Astrocyte (in vitro differentiated cells and primary cell): ENCODE measurements at regions not wholly inside any gene's neighbourhood (a gene's known extent, or its start where the extent isn't known, plus 50 kb on each side); places are given as distances from the start of the nearest gene placed in this dataset.

ENCODE experiments used
- DNase-seq: peaks from one replicate; pipeline ENCODE4 v3.0.0-alpha.2; 2010; ENCODE audit warnings: low read depth
- FAIRE-seq: peaks from 2 replicates; lab custom pipeline; 2011; peaks lifted over from hg19 to GRCh38; lab: Jason Lieb, UNC
- H2AFZ ChIP-seq: 2 replicates; pipeline ENCODE4 v1.6.0; 2012; ENCODE audit warnings: low read depth, low read length, inconsistent platforms
- H3K27ac ChIP-seq: 2 replicates; pipeline ENCODE4 v1.5.1; 2011; ENCODE audit warnings: low read depth, low read length, inconsistent platforms
- H3K27me3 ChIP-seq: 2 replicates; pipeline ENCODE4 v1.6.0; 2011; ENCODE audit warnings: low read length, inconsistent platforms; ENCODE audit not compliant: insufficient read depth
- H3K36me3 ChIP-seq: 2 replicates; pipeline ENCODE4 v1.5.1; 2011; ENCODE audit warnings: low read length, inconsistent platforms; ENCODE audit not compliant: insufficient read depth
- H3K4me1 ChIP-seq: 2 replicates; pipeline ENCODE4 v1.5.1; 2011; ENCODE audit warnings: low read length, inconsistent platforms; ENCODE audit not compliant: insufficient read depth
- H3K4me2 ChIP-seq: 2 replicates; pipeline ENCODE4 v1.6.0; 2012; ENCODE audit warnings: low read length, inconsistent platforms
- H3K4me3 ChIP-seq: 2 replicates; pipeline ENCODE4 v1.5.1; 2011; ENCODE audit warnings: low read depth, mild to moderate bottlenecking, low read length, inconsistent platforms; ENCODE audit not compliant: insufficient read depth
- H3K79me2 ChIP-seq: 2 replicates; pipeline ENCODE4 v1.6.0; 2012; ENCODE audit warnings: mild to moderate bottlenecking, low read length, inconsistent platforms; ENCODE audit not compliant: insufficient read depth
- H3K9ac ChIP-seq: 2 replicates; pipeline ENCODE4 v1.6.0; 2012; ENCODE audit warnings: mild to moderate bottlenecking, low read length, inconsistent platforms
- H3K9me3 ChIP-seq: 2 replicates; pipeline ENCODE4 v1.5.1; 2012; ENCODE audit warnings: low read depth, mild to moderate bottlenecking, low read length, inconsistent platforms; ENCODE audit not compliant: insufficient read depth
- H4K20me1 ChIP-seq: 2 replicates; pipeline ENCODE4 v1.6.0; 2012; ENCODE audit warnings: low read length, inconsistent platforms; ENCODE audit not compliant: insufficient read depth
- H3K27ac Mint-ChIP-seq: one replicate; pipeline ENCODE4 v1.8.0; 2021; ENCODE audit warnings: mild to moderate bottlenecking, mixed read lengths; ENCODE audit not compliant: unreplicated experiment
- H3K27me3 Mint-ChIP-seq: one replicate; pipeline ENCODE4 v1.8.0; 2021; ENCODE audit warnings: low read depth, mixed read lengths; ENCODE audit not compliant: unreplicated experiment
- H3K36me3 Mint-ChIP-seq: one replicate; pipeline ENCODE4 v1.8.0; 2021; ENCODE audit warnings: low read depth, mixed read lengths; ENCODE audit not compliant: unreplicated experiment
- H3K4me1 Mint-ChIP-seq: one replicate; pipeline ENCODE4 v1.8.0; 2021; ENCODE audit warnings: low read depth, mixed read lengths; ENCODE audit not compliant: unreplicated experiment
- H3K4me3 Mint-ChIP-seq: one replicate; pipeline ENCODE4 v1.8.0; 2021; ENCODE audit warnings: mild to moderate bottlenecking, moderate library complexity, mixed read lengths; ENCODE audit not compliant: unreplicated experiment
- H3K9me3 Mint-ChIP-seq: one replicate; pipeline ENCODE4 v1.8.0; 2021; ENCODE audit warnings: mild to moderate bottlenecking, mixed read lengths; ENCODE audit not compliant: unreplicated experiment
- CTCF ChIP-seq: IDR thresholded peaks from 2 replicates; pipeline ENCODE4 v1.5.1; 2011; ENCODE audit warnings: low read depth, mild to moderate bottlenecking, inconsistent platforms, low read length, moderate library complexity; ENCODE audit not compliant: insufficient read depth
- EZH2 ChIP-seq: IDR thresholded peaks from 2 replicates; pipeline ENCODE4 v1.6.1; 2012; ENCODE audit warnings: mild to moderate bottlenecking, low read length, inconsistent platforms; ENCODE audit not compliant: insufficient read depth

- H3K4me3 Mint-ChIP-seq = no peak overlapping the region
- Histone ChIP-seq H3K9me3 (no peaks in the 10 kb centered on the region), H3K9ac (no peak overlapping the region), H3K27me3 (no peaks in the 10 kb centered on the region), H3K79me2 (no peaks in the 10 kb centered on the region), H3K27ac (peak overlapping the region; percentile 63), H2AFZ (no peak overlapping the region), H3K4me2 (no peak overlapping the region), H3K4me1 (peaks cover 18% of the 10 kb centered on the region), H3K4me3 (no peak overlapping the region), H4K20me1 (no peaks in the 10 kb centered on the region), H3K36me3 (no peaks in the 10 kb centered on the region)
- DNase-seq (peak; percentile 49), FAIRE-seq (peak; percentile 32)
- H3K27me3 Mint-ChIP-seq = no peaks in the 10 kb centered on the region
- H3K36me3 Mint-ChIP-seq = no peaks in the 10 kb centered on the region
- TF ChIP-seq EZH2 (no peak), CTCF (no peak)
- H3K9me3 Mint-ChIP-seq = no peaks in the 10 kb centered on the region
- H3K27ac Mint-ChIP-seq = peak overlapping the region; percentile 80
- peaks cover 17% of the 10 kb centered on the region for H3K4me1 Mint-ChIP-seq
Measured at GRCh38 chr10:88149906-88150305, 286.5 kb downstream of the PTEN start.

GRCh38 chr10:88150339-88150738 lies 286.9 kb downstream of the PTEN start:
- Histone ChIP-seq H3K9ac (no peak overlapping the region), H2AFZ (no peak overlapping the region), H3K4me3 (no peak overlapping the region), H3K27ac (peak overlapping the region; percentile 63), H3K4me1 (peaks cover 18% of the 10 kb centered on the region), H3K27me3 (no peaks in the 10 kb centered on the region), H3K4me2 (no peak overlapping the region), H3K9me3 (no peaks in the 10 kb centered on the region), H3K36me3 (no peaks in the 10 kb centered on the region), H3K79me2 (no peaks in the 10 kb centered on the region), H4K20me1 (no peaks in the 10 kb centered on the region)
- Mint-ChIP-seq H3K4me1 (peaks cover 17% of the 10 kb centered on the region), H3K4me3 (no peak overlapping the region), H3K9me3 (no peaks in the 10 kb centered on the region), H3K36me3 (no peaks in the 10 kb centered on the region), H3K27me3 (no peaks in the 10 kb centered on the region), H3K27ac (peak overlapping the region; percentile 80)
- FAIRE-seq (no peak), DNase-seq (peak; percentile 79)
- TF ChIP-seq EZH2 (no peak), CTCF (no peak)

- Mint-ChIP-seq H3K27ac (peak overlapping the region; percentile 92), H3K4me3 (no peak overlapping the region), H3K9me3 (no peaks in the 10 kb centered on the region), H3K36me3 (no peaks in the 10 kb centered on the region), H3K27me3 (no peaks in the 10 kb centered on the region), H3K4me1 (peaks cover 34% of the 10 kb centered on the region)
- H3K4me1 ChIP-seq = peaks cover 37% of the 10 kb centered on the region
- H3K27me3 ChIP-seq = no peaks in the 10 kb centered on the region
- H2AFZ ChIP-seq = peak overlapping the region; percentile 31
- peak overlapping the region; percentile 17 for H3K9ac ChIP-seq
- H3K4me3 ChIP-seq = no peak overlapping the region
- H3K79me2 ChIP-seq = no peaks in the 10 kb centered on the region
- no peak for TF ChIP-seq EZH2
- TF ChIP-seq CTCF = no peak
- H3K9me3 ChIP-seq = no peaks in the 10 kb centered on the region
- DNase-seq (peak; percentile 94), FAIRE-seq (peak; percentile 5)
- H3K4me2 ChIP-seq = peak overlapping the region; percentile 32
- no peaks in the 10 kb centered on the region for H4K20me1 ChIP-seq
- H3K36me3 ChIP-seq = no peaks in the 10 kb centered on the region
- peak overlapping the region; percentile 80 for H3K27ac ChIP-seq
Measured at GRCh38 chr10:88152728-88153133, 289.3 kb downstream of the PTEN start.
